ENCODE measurements at regions not wholly inside any gene's neighbourhood (a gene's known extent, or its start where the extent isn't known, plus 50 kb on each side); places are given as distances from the start of the nearest gene placed in this dataset.

- no peaks in the 10 kb centered on the region for H3K4me1 ChIP-seq
- ATAC-seq (no peak), DNase-seq (no peak)
- WGBS (ENCODE audit: insufficient coverage, low coverage, low lambda C conversion rate, missing lambda C conversion rate) = 24% methylated on average over 2 of the region's 2 CpGs
- intact Hi-C loops (cut with DNase I) = no loop called here
- no peaks in the 10 kb centered on the region for H3K27me3 ChIP-seq
- H3K27ac ChIP-seq = no peak overlapping the region
- TF ChIP-seq POLR2A (IDR thresholded peaks at IDR 0.05) (no peak), CTCF (IDR thresholded peaks at IDR 0.05) (no peak)
- no peaks in the 10 kb centered on the region for H3K9me3 ChIP-seq
- H3K4me3 ChIP-seq = no peak overlapping the region
- no peaks in the 10 kb centered on the region for H3K36me3 ChIP-seq
These were observed 331.3 kb upstream of the FRG2C start for GRCh38 chr3:75332794-75333193.

GRCh38 chr3:75334299-75334698 lies 329.8 kb upstream of the FRG2C start:
- ATAC-seq (no peak), DNase-seq (no peak)
- H3K36me3 ChIP-seq = no peaks in the 10 kb centered on the region
- TF ChIP-seq POLR2A (IDR thresholded peaks at IDR 0.05) = no peak
- TF ChIP-seq CTCF (IDR thresholded peaks at IDR 0.05) = no peak
- WGBS (ENCODE audit: insufficient coverage, low coverage, low lambda C conversion rate, missing lambda C conversion rate) = 75% methylated on average over 3 of the region's 3 CpGs
- no peak overlapping the region for H3K4me3 ChIP-seq
- H3K27ac ChIP-seq = no peak overlapping the region
- H3K9me3 ChIP-seq = no peaks in the 10 kb centered on the region
- intact Hi-C loops (cut with DNase I) = no loop called here
- H3K4me1 ChIP-seq = no peaks in the 10 kb centered on the region
- H3K27me3 ChIP-seq = no peaks in the 10 kb centered on the region

- no peak for ATAC-seq
- Histone ChIP-seq H3K27me3 (no peaks in the 10 kb centered on the region), H3K9me3 (no peaks in the 10 kb centered on the region), H3K27ac (no peak overlapping the region), H3K4me3 (no peak overlapping the region), H3K36me3 (no peaks in the 10 kb centered on the region), H3K4me1 (no peaks in the 10 kb centered on the region)
- no peak for TF ChIP-seq CTCF (IDR thresholded peaks at IDR 0.05)
- TF ChIP-seq POLR2A (IDR thresholded peaks at IDR 0.05) = no peak
- DNase-seq = no peak
- intact Hi-C loops (cut with DNase I) = no loop called here
- 47% methylated on average over 3 of the region's 3 CpGs for WGBS (ENCODE audit: insufficient coverage, low coverage, low lambda C conversion rate, missing lambda C conversion rate)
These were observed 326.8 kb upstream of the FRG2C start for GRCh38 chr3:75337226-75337900.

- DNase-seq = no peak
- 63% methylated on average over 2 of the region's 3 CpGs for WGBS (ENCODE audit: insufficient coverage, low coverage, low lambda C conversion rate, missing lambda C conversion rate)
- no peaks in the 10 kb centered on the region for H3K36me3 ChIP-seq
These were observed 325.8 kb upstream of the FRG2C start for GRCh38 chr3:75338342-75338741.

More at GRCh38 chr3:75338342-75338741, 325.8 kb upstream of the FRG2C start:
- H3K4me3 ChIP-seq = no peak overlapping the region
- H3K27me3 ChIP-seq = no peaks in the 10 kb centered on the region
- ATAC-seq = no peak
- H3K27ac ChIP-seq = no peak overlapping the region
- no peaks in the 10 kb centered on the region for H3K4me1 ChIP-seq
- H3K9me3 ChIP-seq = no peaks in the 10 kb centered on the region
- intact Hi-C loops (cut with DNase I) = no loop called here
- TF ChIP-seq CTCF (IDR thresholded peaks at IDR 0.05) (no peak), POLR2A (IDR thresholded peaks at IDR 0.05) (no peak)

Measured in right lobe of liver (tissue), 6 donors.